Epithelial cell of proximal tubule (primary cell): ENCODE measurements at regions not wholly inside any gene's neighbourhood (a gene's known extent, or its start where the extent isn't known, plus 50 kb on each side); places are given as distances from the start of the nearest gene placed in this dataset.
"Not testable (repeated sequence)": the region's sequence is repeated elsewhere in the genome, so short reads cannot be mapped to it uniquely, and the experiment has no call there.

ENCODE experiments used
- DNase-seq: peaks from one replicate; pipeline ENCODE4 v3.0.0-alpha.2; 2011; ENCODE audit warnings: low read depth
- H3K4me3 ChIP-seq: 2 replicates; pipeline ENCODE4 v1.5.1; 2011; ENCODE audit warnings: low read depth, mild to moderate bottlenecking, low read length
- TF ChIP-seq, protein P1 (sequence below): conservative IDR thresholded peaks from 2 replicates; pipeline ENCODE4 v1.5.1; 2012; ENCODE audit warnings: low read depth, mild to moderate bottlenecking, low read length

DNA sequence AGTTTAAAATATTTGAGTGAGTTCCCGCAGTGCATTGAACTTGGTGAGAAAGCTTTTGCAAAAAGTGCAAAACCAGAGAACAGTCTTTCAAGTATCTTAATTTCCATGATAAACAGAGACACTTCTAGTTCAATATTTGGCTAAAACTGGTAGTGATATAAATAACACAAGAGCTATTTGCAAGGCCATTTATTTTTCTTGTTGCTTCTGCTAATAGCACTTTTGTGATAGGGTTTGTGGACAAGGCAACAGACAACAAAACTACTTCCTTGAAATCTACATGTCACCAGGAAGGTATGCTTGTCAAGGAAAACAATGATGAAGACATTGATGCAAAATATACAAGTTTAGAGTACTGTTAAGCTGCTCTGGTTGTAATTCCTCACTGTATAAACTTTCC, 1225.1 kb downstream of the OTOL1 start:
- no peak for DNase-seq

DNA sequence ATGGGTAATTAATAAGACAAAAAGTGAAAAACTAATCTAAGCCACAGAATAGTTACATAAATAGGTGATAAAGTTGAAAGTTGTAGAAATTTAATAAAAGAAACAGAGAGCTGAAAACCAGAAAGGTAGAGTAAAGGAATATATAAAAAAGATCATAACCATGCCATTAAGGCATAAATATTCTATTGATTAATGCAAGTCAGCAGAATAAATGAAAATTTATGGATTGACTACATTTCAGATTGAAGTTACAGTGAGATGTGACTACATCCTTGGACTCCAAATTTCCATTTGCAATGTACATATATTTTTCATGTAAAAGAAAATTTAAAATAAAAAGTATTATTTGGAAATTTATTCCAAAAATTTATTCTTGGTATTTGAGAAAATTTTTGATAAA, 1225.7 kb downstream of the OTOL1 start:
- TF ChIP-seq, protein P1, sequence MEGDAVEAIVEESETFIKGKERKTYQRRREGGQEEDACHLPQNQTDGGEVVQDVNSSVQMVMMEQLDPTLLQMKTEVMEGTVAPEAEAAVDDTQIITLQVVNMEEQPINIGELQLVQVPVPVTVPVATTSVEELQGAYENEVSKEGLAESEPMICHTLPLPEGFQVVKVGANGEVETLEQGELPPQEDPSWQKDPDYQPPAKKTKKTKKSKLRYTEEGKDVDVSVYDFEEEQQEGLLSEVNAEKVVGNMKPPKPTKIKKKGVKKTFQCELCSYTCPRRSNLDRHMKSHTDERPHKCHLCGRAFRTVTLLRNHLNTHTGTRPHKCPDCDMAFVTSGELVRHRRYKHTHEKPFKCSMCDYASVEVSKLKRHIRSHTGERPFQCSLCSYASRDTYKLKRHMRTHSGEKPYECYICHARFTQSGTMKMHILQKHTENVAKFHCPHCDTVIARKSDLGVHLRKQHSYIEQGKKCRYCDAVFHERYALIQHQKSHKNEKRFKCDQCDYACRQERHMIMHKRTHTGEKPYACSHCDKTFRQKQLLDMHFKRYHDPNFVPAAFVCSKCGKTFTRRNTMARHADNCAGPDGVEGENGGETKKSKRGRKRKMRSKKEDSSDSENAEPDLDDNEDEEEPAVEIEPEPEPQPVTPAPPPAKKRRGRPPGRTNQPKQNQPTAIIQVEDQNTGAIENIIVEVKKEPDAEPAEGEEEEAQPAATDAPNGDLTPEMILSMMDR = no peak
- DNase-seq = no peak
- no peak overlapping the region for H3K4me3 ChIP-seq

More for the DNA sequence above, 1225.1 kb downstream of the OTOL1 start:
- no peak overlapping the region for H3K4me3 ChIP-seq
- TF ChIP-seq, protein P1 = no peak

DNA sequence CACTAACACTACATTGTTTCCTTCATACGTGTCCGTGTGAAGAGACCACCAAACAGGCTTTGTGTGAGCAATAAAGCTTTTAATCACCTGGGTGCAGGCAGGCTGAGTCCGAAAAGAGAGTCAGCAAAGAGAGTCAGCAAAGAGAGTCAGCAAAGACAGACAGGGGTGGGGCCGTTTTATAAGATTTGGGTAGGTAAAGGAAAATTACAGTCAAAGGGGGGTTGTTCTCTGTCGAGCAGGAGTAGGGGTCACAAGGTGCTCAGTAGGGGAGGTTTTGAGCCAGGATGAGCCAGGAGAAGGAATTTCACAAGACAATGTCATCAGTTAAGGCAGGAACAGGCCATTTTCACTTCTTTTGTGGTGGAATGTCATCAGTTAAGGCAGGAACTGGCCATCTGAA, 1226.2 kb downstream of the OTOL1 start:
- H3K4me3 ChIP-seq, DNase-seq: not testable (repeated sequence)

DNA sequence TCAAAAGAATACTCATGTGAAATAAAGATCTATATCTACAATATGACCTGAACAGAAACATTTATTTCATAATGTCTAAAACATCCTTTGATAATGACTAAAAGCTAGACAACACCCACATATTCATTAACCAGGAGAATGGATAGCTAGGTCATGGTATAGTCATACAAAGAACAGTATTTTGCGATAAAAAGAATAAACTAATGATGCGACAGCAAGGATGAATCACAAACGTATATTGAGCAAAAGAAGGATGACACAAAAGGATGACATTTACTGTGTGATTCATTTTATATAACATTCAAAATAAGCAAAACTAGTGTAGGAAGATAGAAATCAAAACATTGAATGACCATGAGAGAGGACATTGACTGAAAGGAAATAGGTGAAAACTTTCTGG, 1233.1 kb downstream of the OTOL1 start:
- DNase-seq = no peak
- TF ChIP-seq, protein P1 = no peak
- no peak overlapping the region for H3K4me3 ChIP-seq

DNA sequence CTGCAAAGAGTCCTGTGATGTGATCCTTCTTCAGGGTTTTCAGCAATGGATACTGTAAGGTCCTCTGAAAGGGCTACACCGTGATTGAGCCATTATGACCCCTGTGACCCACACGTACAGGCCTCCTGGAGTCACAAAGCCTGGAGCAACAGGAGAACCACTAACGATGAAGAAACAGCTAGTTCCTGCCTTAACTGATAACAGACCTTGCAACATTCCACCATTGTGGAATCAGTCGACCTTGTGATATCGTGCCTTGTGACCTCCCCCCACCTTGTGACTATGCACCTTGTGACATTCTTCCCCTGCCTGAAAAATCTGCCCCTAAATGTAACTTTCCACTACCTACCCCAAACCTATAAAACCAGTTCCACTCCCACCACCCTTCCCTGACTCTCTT, 1235.4 kb downstream of the OTOL1 start:
- H3K4me3 ChIP-seq, DNase-seq: not testable (repeated sequence)

DNA sequence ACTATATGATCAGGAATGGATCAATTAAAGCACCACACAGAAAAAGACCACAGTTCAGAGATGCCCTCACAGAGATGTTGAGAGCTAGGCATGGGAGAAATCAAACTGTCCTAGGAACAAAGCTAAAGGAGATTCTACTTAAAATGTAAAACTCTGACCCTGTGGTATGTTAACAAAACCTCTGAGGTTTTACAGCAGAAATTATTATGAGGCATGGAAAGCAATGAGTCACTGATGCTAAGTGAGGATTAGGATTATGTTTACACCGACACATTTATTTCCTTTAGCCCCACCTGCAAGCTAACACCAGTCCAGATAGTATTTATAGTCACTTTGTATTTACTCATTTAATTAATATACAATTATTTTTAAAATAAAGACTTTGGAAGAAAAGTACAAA, 1242.2 kb downstream of the OTOL1 start:
- DNase-seq = no peak
- TF ChIP-seq, protein P1 = no peak
- H3K4me3 ChIP-seq = no peak overlapping the region

DNA sequence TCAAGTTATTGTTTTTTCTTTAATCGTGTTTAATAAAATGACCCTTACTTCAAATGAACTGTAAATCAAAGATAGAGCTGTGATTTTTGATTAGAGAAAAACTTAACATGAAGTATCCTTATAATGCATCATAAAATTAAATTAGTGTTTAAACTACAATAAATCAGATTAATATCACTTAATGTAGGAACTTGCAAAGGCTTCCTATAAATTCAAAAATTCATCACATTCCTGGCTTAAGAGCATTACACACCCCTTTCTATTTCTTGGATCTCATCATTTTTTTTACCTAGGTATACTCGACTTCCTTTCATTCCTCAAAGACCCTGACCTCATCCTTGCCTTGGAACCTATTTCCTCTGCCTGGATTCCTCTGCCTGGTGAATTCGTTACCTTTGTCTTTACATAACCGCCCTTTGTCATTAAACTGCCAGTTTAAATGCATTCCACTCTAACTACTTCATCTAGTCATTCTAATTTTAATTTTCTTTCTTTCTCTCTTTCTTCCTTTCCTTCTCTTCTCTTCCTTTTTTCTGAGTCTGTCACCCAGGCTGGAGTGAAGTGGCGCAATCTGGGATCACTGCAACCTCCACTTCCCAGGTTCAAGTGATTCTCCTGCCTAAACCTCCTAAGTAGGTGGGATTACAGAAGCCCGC, 1244.5 kb downstream of the OTOL1 start:
- no peak overlapping the region for H3K4me3 ChIP-seq
- TF ChIP-seq, protein P1 = no peak
- DNase-seq = no peak

DNA sequence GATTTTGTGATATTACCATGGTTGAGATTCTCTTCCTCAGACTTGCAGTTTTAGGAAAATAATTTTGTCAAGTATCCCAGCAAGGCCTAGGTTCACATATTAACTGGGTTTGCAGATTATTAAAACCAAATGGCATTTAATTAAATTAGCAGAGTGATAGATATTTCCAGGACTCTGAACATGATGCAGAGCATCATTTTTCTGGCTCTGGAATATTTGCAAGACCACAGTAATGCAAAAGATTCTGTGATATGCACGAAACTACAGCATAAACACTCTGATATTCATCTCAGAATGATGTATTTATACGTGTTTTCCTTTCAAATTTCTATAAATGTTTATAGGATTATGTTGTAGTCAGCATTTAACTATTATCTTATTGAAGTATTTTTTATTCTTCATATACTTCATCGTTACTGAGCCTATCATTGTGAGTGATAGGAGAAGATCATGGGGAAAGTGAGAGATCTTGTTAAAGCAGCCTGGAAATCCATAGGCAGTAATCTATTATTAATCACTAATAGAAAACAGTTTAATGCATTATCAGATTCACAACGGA, 1245.6 kb downstream of the OTOL1 start:
- DNase-seq = no peak
- TF ChIP-seq, protein P1 = no peak
- H3K4me3 ChIP-seq = no peak overlapping the region
